ENCODE measurements at regions not wholly inside any gene's neighbourhood (a gene's known extent, or its start where the extent isn't known, plus 50 kb on each side); places are given as distances from the start of the nearest gene placed in this dataset.

- DNase-seq (ENCODE audit: extremely low read depth, low read depth, low spot score), result no peak
These were observed 60.9 kb upstream of the TMEM17 start for GRCh38 chr2:62566847-62567246.

GRCh38 chr2:62565309-62565908 is 59.4 kb upstream of the TMEM17 start:
- no peak for DNase-seq (ENCODE audit: extremely low read depth, low read depth, low spot score)

- DNase-seq (ENCODE audit: extremely low read depth, low read depth, low spot score), result no peak
These were observed 58.6 kb upstream of the TMEM17 start for GRCh38 chr2:62564380-62565137.

- DNase-seq (ENCODE audit: extremely low read depth, low read depth, low spot score), result no peak
These were observed 55.6 kb upstream of the TMEM17 start for GRCh38 chr2:62561586-62561985.

DNA sequence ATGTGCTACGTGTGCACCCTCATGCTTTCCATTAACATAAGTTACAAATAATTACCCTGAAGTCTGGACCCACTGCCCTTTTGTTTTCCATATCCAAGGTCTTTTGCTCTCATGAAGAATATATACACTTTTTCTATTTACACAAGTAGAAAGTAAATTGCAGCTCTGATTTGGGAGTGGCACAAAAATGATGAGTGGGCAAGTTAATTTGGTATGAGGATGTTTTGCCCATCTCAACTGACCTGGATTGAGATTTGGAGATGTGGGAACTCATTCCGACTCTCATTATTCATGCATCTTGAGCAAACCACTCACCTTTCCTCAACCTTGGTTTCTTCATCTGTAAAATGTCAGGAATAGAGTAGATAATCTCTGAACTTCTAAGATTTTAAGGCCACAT is 53.6 kb upstream of the TMEM17 start:
- no peak for DNase-seq (ENCODE audit: extremely low read depth, low read depth, low spot score)

DNA sequence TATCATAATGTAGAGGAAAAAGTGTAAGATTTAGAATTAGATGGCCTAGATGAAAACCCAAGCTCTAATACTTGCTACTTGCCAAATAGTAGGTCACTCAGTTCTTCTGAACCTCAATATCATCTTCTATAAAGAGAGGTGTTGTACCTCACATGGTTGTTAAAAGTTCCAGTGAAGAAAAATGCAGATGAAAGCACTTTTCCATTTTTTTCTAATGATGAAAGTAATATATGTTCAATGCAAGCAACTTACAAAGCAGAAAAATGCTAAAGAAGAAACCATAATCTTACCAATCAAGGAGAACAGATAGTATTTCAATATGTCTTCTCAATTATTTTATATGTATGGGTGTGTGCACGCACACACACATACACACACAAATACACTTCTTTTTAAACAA is 52.7 kb upstream of the TMEM17 start:
- DNase-seq (ENCODE audit: extremely low read depth, low read depth, low spot score), result no peak

DNA sequence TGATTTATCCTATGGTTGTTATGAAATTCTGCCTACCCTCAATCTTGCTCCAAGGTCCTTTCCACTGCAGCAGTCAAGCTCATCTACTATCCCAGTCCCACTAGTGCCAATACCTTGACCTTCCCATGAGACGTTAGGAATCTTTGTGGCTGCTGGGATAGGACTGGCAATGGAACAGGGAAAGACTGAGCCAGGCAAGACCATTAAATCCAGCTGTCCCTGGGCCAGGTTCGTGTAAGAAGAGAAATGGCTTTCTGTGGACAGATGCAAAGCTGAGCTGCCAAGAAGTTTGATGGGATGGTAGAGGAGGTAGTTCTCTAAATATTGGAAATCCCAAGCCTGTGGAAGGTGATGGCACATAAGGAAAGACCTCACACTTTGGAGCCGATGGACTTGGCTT is 50.1 kb upstream of the TMEM17 start:
- DNase-seq (ENCODE audit: extremely low read depth, low read depth, low spot score), result no peak
